Trophoblast cell (in vitro differentiated cells and primary cell): ENCODE measurements at regions not wholly inside any gene's neighbourhood (a gene's known extent, or its start where the extent isn't known, plus 50 kb on each side); places are given as distances from the start of the nearest gene placed in this dataset.
"Not testable (repeated sequence)": the region's sequence is repeated elsewhere in the genome, so short reads cannot be mapped to it uniquely, and the experiment has no call there.

Experiments used
- DNase-seq, 2 donors: peaks; one replicate each; pipeline ENCODE4 v3.0.0-alpha.2; 2016
- H2AFZ ChIP-seq: 2 replicates; pipeline ENCODE4 v1.6.1; 2013; ENCODE audit warnings: low read length, moderate library complexity, mild to moderate bottlenecking; ENCODE audit not compliant: insufficient read depth, poor library complexity
- H2AK5ac ChIP-seq: 2 replicates; pipeline ENCODE4 v1.6.1; 2013; ENCODE audit warnings: mild to moderate bottlenecking, low read length
- H2BK120ac ChIP-seq: 2 replicates; pipeline ENCODE4 v1.6.1; 2013; ENCODE audit warnings: low read length, mild to moderate bottlenecking, moderate library complexity; ENCODE audit not compliant: insufficient read depth, poor library complexity
- H2BK12ac ChIP-seq: 2 replicates; pipeline ENCODE4 v1.6.1; 2013; ENCODE audit warnings: mild to moderate bottlenecking, low read length, moderate library complexity
- H2BK5ac ChIP-seq: 2 replicates; pipeline ENCODE4 v1.6.1; 2013; ENCODE audit warnings: low read length, low read depth, moderate library complexity, mild to moderate bottlenecking; ENCODE audit not compliant: poor library complexity
- H3K14ac ChIP-seq: 2 replicates; pipeline ENCODE4 v1.6.1; 2013; ENCODE audit warnings: mild to moderate bottlenecking, low read length
- H3K18ac ChIP-seq: 2 replicates; pipeline ENCODE4 v1.6.1; 2013; ENCODE audit warnings: mild to moderate bottlenecking, low read length
- H3K23ac ChIP-seq: 2 replicates; pipeline ENCODE4 v1.6.1; 2013; ENCODE audit warnings: low read length
- H3K27ac ChIP-seq: 2 replicates; pipeline ENCODE4 v1.5.1; 2013; ENCODE audit warnings: low read depth, mild to moderate bottlenecking, inconsistent platforms, low read length, moderate library complexity
- H3K27me3 ChIP-seq: 2 replicates; pipeline ENCODE4 v1.6.1; 2013; ENCODE audit warnings: inconsistent platforms, mild to moderate bottlenecking, low read length, moderate library complexity; ENCODE audit not compliant: insufficient read depth
- H3K36me3 ChIP-seq, 2 experiments: 1 replicate in 1 of 2; 2 replicates in 1 of 2; pipeline ENCODE4 v1.6.1; 2013; ENCODE audit warnings: low read length in 2 of 2, mild to moderate bottlenecking in 2 of 2, moderate library complexity in 1 of 2; ENCODE audit not compliant: insufficient read depth in 2 of 2, control insufficient read depth in 1 of 2
- H3K4ac ChIP-seq: 2 replicates; pipeline ENCODE4 v1.6.1; 2013; ENCODE audit warnings: low read depth, mild to moderate bottlenecking, low read length, moderate library complexity
- H3K4me1 ChIP-seq, 2 experiments: 1 replicate in 1 of 2; 2 replicates in 1 of 2; pipeline ENCODE4 v1.6.1; 2013; ENCODE audit warnings: low read length in 2 of 2, mild to moderate bottlenecking in 2 of 2, moderate library complexity in 1 of 2; ENCODE audit not compliant: insufficient read depth in 2 of 2, control insufficient read depth in 1 of 2
- H3K4me2 ChIP-seq: 2 replicates; pipeline ENCODE4 v1.6.1; 2013; ENCODE audit warnings: inconsistent platforms, mild to moderate bottlenecking, low read length, moderate library complexity
- H3K4me3 ChIP-seq: 2 replicates; pipeline ENCODE4 v1.5.1; 2013; ENCODE audit warnings: mild to moderate bottlenecking, low read depth, low read length, inconsistent platforms
- H3K79me1 ChIP-seq: one replicate; pipeline ENCODE4 v1.6.1; 2013; ENCODE audit warnings: low read length
- H3K79me2 ChIP-seq: 2 replicates; pipeline ENCODE4 v1.6.1; 2013; ENCODE audit warnings: low read length, mild to moderate bottlenecking; ENCODE audit not compliant: control insufficient read depth, insufficient read depth, poor library complexity
- H3K9ac ChIP-seq: 2 replicates; pipeline ENCODE4 v1.6.1; 2013; ENCODE audit warnings: mild to moderate bottlenecking, low read length
- H3K9me3 ChIP-seq: 2 replicates; pipeline ENCODE4 v1.6.1; 2013; ENCODE audit warnings: low read depth, mild to moderate bottlenecking, control low read depth, inconsistent platforms, low read length; ENCODE audit not compliant: insufficient read depth
- H4K12ac ChIP-seq: 2 replicates; pipeline ENCODE4 v1.6.1; 2013; ENCODE audit warnings: low read depth, mild to moderate bottlenecking, low read length, moderate library complexity
- H4K8ac ChIP-seq: 2 replicates; pipeline ENCODE4 v1.6.1; 2013; ENCODE audit warnings: low read depth, mild to moderate bottlenecking, low read length, moderate library complexity
- H4K91ac ChIP-seq: one replicate; pipeline ENCODE4 v1.6.1; 2013; ENCODE audit warnings: low read depth, mild to moderate bottlenecking, low read length, moderate library complexity
- WGBS: extraction: QIAGEN DNeasy Blood & Tissue Kit; methylation state at CpG from one replicate; pipeline ENCODE4 v1.1.7; 2013; ENCODE audit warnings: missing lambda C conversion rate; ENCODE audit not compliant: insufficient read length, insufficient coverage; ENCODE audit errors: extremely low coverage; 5-methylcytosine and 5-hydroxymethylcytosine counted together

- H4K12ac ChIP-seq, H3K4me3 ChIP-seq, H3K79me2 ChIP-seq, H3K23ac ChIP-seq, H2BK12ac ChIP-seq, H2AK5ac ChIP-seq, H3K36me3 ChIP-seq, H2BK5ac ChIP-seq, H3K27me3 ChIP-seq, H3K27ac ChIP-seq, H3K9me3 ChIP-seq, H3K79me1 ChIP-seq, H3K14ac ChIP-seq, H2AFZ ChIP-seq, H2BK120ac ChIP-seq, H4K8ac ChIP-seq, H3K4me2 ChIP-seq, H3K9ac ChIP-seq, H4K91ac ChIP-seq, H3K4ac ChIP-seq, H3K18ac ChIP-seq, DNase-seq, H3K4me1 ChIP-seq: not testable (repeated sequence)
- WGBS: no CpG with 5 or more reads among the region's 6 CpGs
Measured at GRCh38 chr17:13150738-13151137, 132.9 kb upstream of the ELAC2 start.

GRCh38 chr17:13143001-13143400 is 125.2 kb upstream of the ELAC2 start:
- no peak overlapping the region for H4K8ac ChIP-seq
- H3K27ac ChIP-seq: no peak overlapping the region
- no peak overlapping the region for H3K14ac ChIP-seq
- H3K4me2 ChIP-seq: no peak overlapping the region
- H3K27me3 ChIP-seq: no peaks in the 10 kb centered on the region
- H3K79me2 ChIP-seq: no peaks in the 10 kb centered on the region
- H3K79me1 ChIP-seq: no peaks in the 10 kb centered on the region
- no peak overlapping the region for H2AFZ ChIP-seq
- H3K4ac ChIP-seq: no peak overlapping the region
- H3K4me3 ChIP-seq: no peak overlapping the region
- H3K4me1 ChIP-seq: no peaks in the 10 kb centered on the region
- H3K23ac ChIP-seq: no peak overlapping the region
- H2BK120ac ChIP-seq: no peak overlapping the region
- WGBS: no CpG with 5 or more reads among the region's 1 CpG
- no peak overlapping the region for H3K18ac ChIP-seq
- H4K91ac ChIP-seq: no peak overlapping the region
- H2AK5ac ChIP-seq: no peak overlapping the region
- H2BK12ac ChIP-seq: no peak overlapping the region
- H3K36me3 ChIP-seq: no peaks in the 10 kb centered on the region
- H2BK5ac ChIP-seq: no peak overlapping the region
- no peak overlapping the region for H4K12ac ChIP-seq
- DNase-seq: no peak
- H3K9me3 ChIP-seq: peaks cover 6% of the 10 kb centered on the region
- H3K9ac ChIP-seq: no peak overlapping the region

GRCh38 chr17:13140750-13141149 is 122.9 kb upstream of the ELAC2 start:
- Histone ChIP-seq H4K91ac (no peak overlapping the region), H3K9ac (no peak overlapping the region), H4K12ac (no peak overlapping the region), H3K14ac (no peak overlapping the region), H3K4me1 (no peaks in the 10 kb centered on the region), H2AK5ac (no peak overlapping the region), H3K4me2 (no peak overlapping the region), H2BK120ac (no peak overlapping the region), H3K18ac (no peak overlapping the region), H3K9me3 (peaks cover 6% of the 10 kb centered on the region), H2BK5ac (no peak overlapping the region), H3K23ac (no peak overlapping the region), H2AFZ (no peak overlapping the region), H2BK12ac (no peak overlapping the region), H4K8ac (peak overlapping the region; percentile 8), H3K79me1 (no peaks in the 10 kb centered on the region), H3K27me3 (no peaks in the 10 kb centered on the region), H3K36me3 (no peaks in the 10 kb centered on the region), H3K27ac (no peak overlapping the region), H3K4ac (no peak overlapping the region), H3K4me3 (no peak overlapping the region), H3K79me2 (no peaks in the 10 kb centered on the region)
- DNase-seq: no peak
- WGBS: no CpG with 5 or more reads among the region's 2 CpGs

GRCh38 chr17:13135506-13135905 is 117.7 kb upstream of the ELAC2 start:
- Histone ChIP-seq H3K27me3 (no peaks in the 10 kb centered on the region), H2BK5ac (no peak overlapping the region), H3K27ac (no peak overlapping the region), H2BK12ac (no peak overlapping the region), H3K9me3 (peaks cover 8% of the 10 kb centered on the region), H3K4me2 (no peak overlapping the region), H3K14ac (no peak overlapping the region), H3K79me2 (no peaks in the 10 kb centered on the region), H4K8ac (no peak overlapping the region), H2BK120ac (no peak overlapping the region), H3K79me1 (no peaks in the 10 kb centered on the region), H4K91ac (no peak overlapping the region), H3K4ac (no peak overlapping the region), H3K36me3 (no peaks in the 10 kb centered on the region), H3K23ac (no peak overlapping the region), H3K9ac (no peak overlapping the region), H4K12ac (no peak overlapping the region), H3K4me1 (no peaks in the 10 kb centered on the region), H3K4me3 (no peak overlapping the region), H3K18ac (no peak overlapping the region), H2AFZ (no peak overlapping the region), H2AK5ac (no peak overlapping the region)
- no CpG with 5 or more reads among the region's 5 CpGs for WGBS
- DNase-seq: no peak
